Stimulated activated naive B cell treated with anti-CD40 and anti-IgM and Interleukin-4, amounts not matched to agents 10 μg/mL and 1 μg/mL and 100 μg/mL, for 72 hours (primary cell): ENCODE measurements at regions not wholly inside any gene's neighbourhood (a gene's known extent, or its start where the extent isn't known, plus 50 kb on each side); places are given as distances from the start of the nearest gene placed in this dataset.

ENCODE experiments used
- ATAC-seq, 2 donors: fragments of 150-1000 bp; cut with Tn5 transposase; replicated peaks; 2 replicates each; pipeline ENCODE4 v1.10.0; 2021; ENCODE audit warnings: moderate library complexity in 1 of 2
- DNase-seq: peaks from one replicate; pipeline ENCODE4 v3.0.0; 2021
- H3K27ac Mint-ChIP-seq: one replicate; pipeline ENCODE4 v1.8.0; 2022; ENCODE audit warnings: mild to moderate bottlenecking, mixed read lengths
- H3K27me3 Mint-ChIP-seq, 2 donors: one replicate each; pipeline ENCODE4 v1.8.0; 2022; ENCODE audit warnings: mixed read lengths in 2 of 2
- H3K36me3 Mint-ChIP-seq, 2 donors: one replicate each; pipeline ENCODE4 v1.8.0; 2022; ENCODE audit warnings: mixed read lengths in 2 of 2, mild to moderate bottlenecking in 1 of 2
- H3K4me1 Mint-ChIP-seq, 2 donors: one replicate each; pipeline ENCODE4 v1.8.0; 2022; ENCODE audit warnings: mixed read lengths in 2 of 2, mild to moderate bottlenecking in 1 of 2
- H3K4me3 Mint-ChIP-seq, 2 donors: one replicate each; pipeline ENCODE4 v1.8.0; 2022; ENCODE audit warnings: mild to moderate bottlenecking in 2 of 2, mixed read lengths in 2 of 2, moderate library complexity in 1 of 2
- H3K9me3 Mint-ChIP-seq, 2 donors: one replicate each; pipeline ENCODE4 v1.8.0; 2022; ENCODE audit warnings: mixed read lengths in 2 of 2, mild to moderate bottlenecking in 1 of 2

DNA sequence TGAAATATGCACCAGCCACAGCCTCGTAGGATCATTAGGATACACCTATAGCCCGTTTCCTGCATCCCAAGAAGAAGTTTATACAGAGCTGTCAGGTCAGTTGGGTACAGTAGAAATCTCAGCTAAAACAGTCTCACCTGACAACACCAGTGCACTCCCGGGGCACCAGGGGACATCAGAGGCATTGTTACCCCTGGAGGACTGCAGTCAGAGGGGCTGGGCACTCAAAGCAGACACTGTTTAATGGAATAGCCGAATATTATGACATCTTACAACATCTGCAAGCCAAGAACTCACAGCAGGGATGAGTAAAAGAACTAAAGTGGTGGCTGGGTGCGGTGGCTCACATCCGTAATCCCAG is 93.0 kb upstream of the ID2 start:
- Mint-ChIP-seq H3K4me3 (no peak overlapping the region), H3K27me3 (peaks cover 29 to 38% of the 10 kb centered on the region in 2 donors), H3K36me3 (peaks cover 1 to 3% of the 10 kb centered on the region in 2 donors), H3K27ac (no peak overlapping the region), H3K4me1 (peaks cover 31 to 39% of the 10 kb centered on the region in 2 donors), H3K9me3 (no peaks in the 10 kb centered on the region)
- ATAC-seq = no peak
- DNase-seq = no peak

DNA sequence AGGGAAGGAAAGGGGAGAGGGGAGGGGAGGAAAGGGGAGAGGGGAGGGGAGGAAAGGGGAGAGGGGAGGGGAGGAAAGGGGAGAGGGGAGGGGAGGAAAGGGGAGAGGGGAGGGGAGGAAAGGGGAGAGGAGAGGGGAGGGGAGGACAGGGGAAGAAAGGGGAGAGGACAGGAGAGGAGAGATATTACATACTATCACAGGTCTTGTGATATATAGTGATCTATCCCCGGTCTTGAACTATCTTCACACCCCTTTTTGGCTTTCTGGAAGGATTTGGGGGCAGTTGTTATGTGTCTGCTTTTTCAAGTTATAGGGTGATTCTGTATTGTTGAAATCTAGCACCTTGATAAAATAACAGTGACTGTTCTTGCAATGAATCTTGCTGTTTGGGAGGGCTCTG is 92.1 kb upstream of the ID2 start:
- H3K9me3 Mint-ChIP-seq = no peaks in the 10 kb centered on the region
- DNase-seq (no peak), ATAC-seq (no peak)
- H3K36me3 Mint-ChIP-seq = peaks cover 3 to 4% of the 10 kb centered on the region in 2 donors
- H3K4me1 Mint-ChIP-seq = peaks cover 24 to 31% of the 10 kb centered on the region in 2 donors
- H3K27me3 Mint-ChIP-seq = peaks cover 33 to 43% of the 10 kb centered on the region in 2 donors
- H3K27ac Mint-ChIP-seq = peak overlapping the region; percentile 9
- H3K4me3 Mint-ChIP-seq = no peak overlapping the region

DNA sequence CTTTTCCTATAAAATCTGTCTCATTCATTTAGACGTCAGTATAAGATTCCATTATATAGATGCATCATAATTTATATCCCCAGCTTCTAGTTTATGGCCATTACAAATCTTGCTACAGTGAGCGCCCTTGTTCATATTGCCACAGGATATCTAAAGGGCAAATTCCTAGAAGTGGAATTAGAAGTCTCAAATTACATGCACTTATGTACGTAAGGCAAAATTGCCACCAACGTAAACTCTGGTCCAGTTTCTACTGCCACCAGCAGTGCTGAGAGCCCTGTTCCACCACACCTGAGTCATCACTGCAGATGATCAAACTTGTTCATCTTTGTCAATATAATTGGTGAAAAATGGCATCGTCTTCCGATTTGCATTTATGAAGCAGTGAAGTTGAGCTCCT is 90.9 kb upstream of the ID2 start:
- Mint-ChIP-seq H3K4me3 (no peak overlapping the region), H3K9me3 (no peaks in the 10 kb centered on the region), H3K27ac (no peak overlapping the region), H3K4me1 (peaks cover 20 to 31% of the 10 kb centered on the region in 2 donors), H3K36me3 (peaks cover 3 to 6% of the 10 kb centered on the region in 2 donors), H3K27me3 (peaks cover 41 to 55% of the 10 kb centered on the region in 2 donors)
- ATAC-seq = no peak
- DNase-seq = no peak

DNA sequence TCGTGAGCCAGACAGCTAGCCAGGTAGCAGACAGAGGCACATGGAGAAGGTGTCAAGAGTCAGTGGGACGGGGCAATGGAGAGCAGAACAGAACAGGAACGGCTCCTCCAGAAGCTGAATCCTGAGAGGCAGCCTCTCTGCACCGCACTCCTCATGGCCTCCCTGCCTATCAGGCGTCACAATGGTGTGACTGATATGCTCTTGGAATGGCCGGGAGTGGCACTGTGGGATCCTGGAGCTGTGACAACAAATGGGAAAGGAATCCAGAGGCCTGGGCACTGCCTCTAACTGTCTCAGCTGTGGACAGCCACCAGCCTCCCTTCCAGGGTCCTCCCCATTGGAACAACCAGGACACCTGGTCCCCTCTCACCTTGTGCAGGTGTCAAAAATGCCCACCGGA is 89.1 kb upstream of the ID2 start:
- DNase-seq (no peak), ATAC-seq (no peak)
- Mint-ChIP-seq H3K36me3 (peaks cover 3% of the 10 kb centered on the region in 2 donors), H3K4me3 (no peak overlapping the region), H3K27me3 (peaks cover 49 to 62% of the 10 kb centered on the region in 2 donors), H3K9me3 (no peaks in the 10 kb centered on the region), H3K27ac (peak overlapping the region; percentile 84), H3K4me1 (peaks cover 12 to 16% of the 10 kb centered on the region in 2 donors)

DNA sequence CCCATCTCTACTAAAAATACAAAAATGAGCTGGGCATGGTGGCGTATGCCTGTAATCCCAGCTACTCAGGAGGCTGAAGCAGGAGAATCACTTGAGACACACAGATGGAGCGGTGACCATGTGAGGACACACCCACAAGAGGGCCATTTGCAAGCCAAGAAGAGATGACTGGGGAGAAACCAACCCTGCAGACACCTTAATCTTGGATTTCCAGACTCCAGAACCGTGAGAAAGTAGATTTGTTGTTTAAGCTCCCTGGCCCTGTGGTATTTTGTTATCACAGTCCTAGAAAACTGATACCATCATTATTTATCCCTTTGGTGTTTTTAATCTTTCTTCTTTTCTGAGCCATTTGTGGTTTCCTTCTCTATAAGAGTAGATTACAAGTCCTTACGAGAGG is 88.6 kb upstream of the ID2 start:
- no peak for ATAC-seq
- no peaks in the 10 kb centered on the region for H3K9me3 Mint-ChIP-seq
- H3K4me3 Mint-ChIP-seq = no peak overlapping the region
- H3K4me1 Mint-ChIP-seq = peaks cover 10 to 11% of the 10 kb centered on the region in 2 donors
- H3K27me3 Mint-ChIP-seq = peaks cover 45 to 57% of the 10 kb centered on the region in 2 donors
- DNase-seq = no peak
- peaks cover 3% of the 10 kb centered on the region in 2 donors for H3K36me3 Mint-ChIP-seq
- H3K27ac Mint-ChIP-seq = no peak overlapping the region

DNA sequence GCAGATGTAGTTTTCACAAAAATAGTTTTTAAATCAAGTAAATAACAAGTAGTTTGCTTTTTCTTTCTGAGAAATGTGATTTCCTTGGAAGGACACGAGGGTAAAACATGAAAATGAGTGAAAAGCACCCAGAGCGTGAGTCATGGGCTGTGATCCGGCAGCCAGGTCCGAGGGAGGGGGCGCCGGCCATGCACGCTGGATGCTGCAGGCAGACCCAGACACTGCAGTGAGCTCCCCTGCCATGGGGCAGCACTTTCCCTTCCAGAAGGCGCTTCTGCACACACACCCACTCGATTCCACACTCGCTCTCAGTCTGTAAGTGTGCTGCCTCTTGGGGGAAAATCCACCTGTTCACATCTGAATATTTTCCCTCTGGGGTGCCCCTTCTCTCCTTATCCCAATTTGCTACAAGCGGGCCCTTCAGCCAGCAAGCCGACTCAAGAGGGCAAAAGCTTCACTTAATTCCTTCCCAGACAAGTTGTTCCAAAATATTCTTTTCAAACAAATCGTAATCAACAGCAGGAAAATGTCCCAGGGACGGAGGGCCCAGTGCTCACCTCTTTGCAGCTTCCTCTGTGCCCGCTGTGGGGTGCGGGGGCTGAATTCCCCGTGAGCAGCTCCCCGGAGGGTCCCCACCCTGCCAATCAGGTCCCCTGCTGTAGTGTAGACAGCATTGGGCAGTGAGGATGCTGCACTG is 87.0 kb upstream of the ID2 start:
- no peak for DNase-seq
- no peak overlapping the region for H3K4me3 Mint-ChIP-seq
- ATAC-seq = peak; percentile 43 to 60
- H3K9me3 Mint-ChIP-seq = no peaks in the 10 kb centered on the region
- peaks cover 3% of the 10 kb centered on the region in 2 donors for H3K36me3 Mint-ChIP-seq
- peaks cover 8 to 16% of the 10 kb centered on the region in 2 donors for H3K4me1 Mint-ChIP-seq
- H3K27me3 Mint-ChIP-seq = peaks cover 37 to 49% of the 10 kb centered on the region in 2 donors
- H3K27ac Mint-ChIP-seq = no peak overlapping the region

GRCh38 chr2:8595428-8595805 is 86.4 kb upstream of the ID2 start:
- Mint-ChIP-seq H3K9me3 (no peaks in the 10 kb centered on the region), H3K4me1 (peaks cover 8 to 16% of the 10 kb centered on the region in 2 donors), H3K4me3 (no peak overlapping the region), H3K36me3 (peaks cover 3% of the 10 kb centered on the region in 2 donors), H3K27ac (peak overlapping the region; percentile 56), H3K27me3 (peaks cover 37 to 49% of the 10 kb centered on the region in 2 donors)
- no peak for DNase-seq
- ATAC-seq = no peak

DNA sequence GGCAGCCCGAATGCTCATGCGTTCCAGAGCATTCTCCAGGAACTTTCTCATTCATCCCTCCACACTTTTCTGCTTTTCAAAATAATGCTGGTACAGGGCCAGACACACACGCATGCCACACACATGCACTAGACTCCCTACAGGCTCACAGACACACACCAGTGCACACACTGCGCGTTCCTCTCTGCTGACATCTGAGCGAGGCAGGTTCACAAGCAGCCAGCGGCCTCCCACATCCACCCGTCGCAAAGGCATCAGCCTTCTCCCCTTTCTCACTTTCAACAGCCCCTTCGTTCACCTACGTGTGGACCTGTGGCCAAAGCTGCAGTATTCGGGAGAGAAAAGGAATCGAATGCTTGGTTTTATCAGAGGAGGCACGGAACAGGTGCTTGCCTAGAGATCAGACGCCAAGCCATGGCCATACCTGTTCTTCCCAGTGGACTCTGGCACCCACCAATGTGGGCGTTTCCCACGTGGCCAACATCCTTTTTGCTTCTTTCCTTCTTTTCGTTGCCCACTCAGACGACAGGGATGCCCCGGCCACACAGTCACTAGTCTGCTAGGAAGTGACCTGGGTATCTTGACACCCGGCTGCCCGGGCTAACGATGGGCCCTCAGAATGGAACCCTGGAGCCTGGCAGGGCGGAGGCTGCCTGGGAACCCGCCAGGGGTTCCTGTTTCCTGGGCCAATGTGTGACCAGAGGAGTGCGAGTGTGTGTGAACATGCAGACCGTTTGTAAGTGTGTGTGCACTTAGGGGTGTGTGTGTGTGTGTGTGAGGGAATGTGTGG is 85.8 kb upstream of the ID2 start:
- no peak overlapping the region for H3K4me3 Mint-ChIP-seq
- H3K4me1 Mint-ChIP-seq = peaks cover 8 to 16% of the 10 kb centered on the region in 2 donors
- H3K36me3 Mint-ChIP-seq = peaks cover 3% of the 10 kb centered on the region in 2 donors
- H3K27me3 Mint-ChIP-seq = peaks cover 36 to 48% of the 10 kb centered on the region in 2 donors
- DNase-seq = no peak
- H3K27ac Mint-ChIP-seq = no peak overlapping the region
- no peaks in the 10 kb centered on the region for H3K9me3 Mint-ChIP-seq
- no peak for ATAC-seq

- Mint-ChIP-seq H3K27me3 (peaks cover 31 to 37% of the 10 kb centered on the region in 2 donors), H3K4me3 (no peak overlapping the region), H3K36me3 (peaks cover 3% of the 10 kb centered on the region in 2 donors), H3K9me3 (no peaks in the 10 kb centered on the region), H3K4me1 (peaks cover 7 to 16% of the 10 kb centered on the region in 2 donors), H3K27ac (no peak overlapping the region)
- DNase-seq (no peak), ATAC-seq (no peak)
These were observed 84.8 kb upstream of the ID2 start for GRCh38 chr2:8597094-8597493.

DNA sequence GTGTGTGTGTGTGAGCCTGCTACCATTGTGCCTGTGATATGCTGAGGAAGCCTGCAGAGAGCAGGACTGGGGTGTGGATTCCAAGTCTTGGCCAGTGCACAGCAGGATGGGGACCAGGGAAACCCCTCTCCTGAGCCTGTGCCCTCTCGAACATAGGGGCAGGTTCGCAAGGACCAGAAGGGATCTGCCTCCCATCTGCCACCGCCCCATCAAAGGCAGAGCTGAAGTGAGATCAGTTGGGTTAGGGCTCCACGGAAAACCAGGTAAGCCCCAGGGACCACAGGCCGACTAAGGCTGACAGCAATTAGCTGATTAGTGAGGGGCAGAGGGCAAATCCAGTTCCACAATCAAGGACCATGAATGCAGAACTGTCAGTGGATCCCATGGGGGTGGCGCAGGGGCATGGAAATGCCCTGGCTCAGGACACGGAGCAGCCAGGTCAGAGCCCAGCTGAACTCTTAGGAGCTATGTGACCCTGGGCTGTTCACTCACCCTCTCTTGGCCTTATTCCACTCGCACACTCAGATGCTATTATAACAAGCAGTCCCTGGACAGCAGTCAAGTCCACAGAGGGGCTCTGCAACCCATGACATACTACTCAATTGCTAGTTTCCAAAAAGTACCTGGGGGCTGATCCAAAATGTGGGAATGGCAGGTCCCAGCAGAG is 84.2 kb upstream of the ID2 start:
- H3K4me1 Mint-ChIP-seq = peaks cover 9 to 20% of the 10 kb centered on the region in 2 donors
- DNase-seq = no peak
- H3K4me3 Mint-ChIP-seq = no peak overlapping the region
- no peaks in the 10 kb centered on the region for H3K9me3 Mint-ChIP-seq
- no peak overlapping the region for H3K27ac Mint-ChIP-seq
- ATAC-seq = no peak
- H3K36me3 Mint-ChIP-seq = peaks cover 3% of the 10 kb centered on the region in 2 donors
- peaks cover 27 to 36% of the 10 kb centered on the region in 2 donors for H3K27me3 Mint-ChIP-seq

- H3K36me3 Mint-ChIP-seq = peaks cover 3 to 6% of the 10 kb centered on the region in 2 donors
- H3K9me3 Mint-ChIP-seq = no peaks in the 10 kb centered on the region
- DNase-seq (no peak), ATAC-seq (no peak)
- H3K27ac Mint-ChIP-seq = no peak overlapping the region
- H3K27me3 Mint-ChIP-seq = peaks cover 27 to 32% of the 10 kb centered on the region in 2 donors
- no peak overlapping the region for H3K4me3 Mint-ChIP-seq
- peaks cover 15 to 28% of the 10 kb centered on the region in 2 donors for H3K4me1 Mint-ChIP-seq
These were observed 83.3 kb upstream of the ID2 start for GRCh38 chr2:8598295-8599165.

- Mint-ChIP-seq H3K9me3 (no peaks in the 10 kb centered on the region), H3K4me1 (peaks cover 15 to 28% of the 10 kb centered on the region in 2 donors), H3K27me3 (peaks cover 20 to 25% of the 10 kb centered on the region in 2 donors), H3K27ac (no peak overlapping the region), H3K4me3 (no peak overlapping the region), H3K36me3 (peaks cover 2 to 3% of the 10 kb centered on the region in 2 donors)
- DNase-seq (no peak), ATAC-seq (no peak)
These were observed 82.2 kb upstream of the ID2 start for GRCh38 chr2:8599421-8600242.

- peaks cover 13 to 20% of the 10 kb centered on the region in 2 donors for H3K4me1 Mint-ChIP-seq
- ATAC-seq = no peak
- DNase-seq = no peak
- H3K36me3 Mint-ChIP-seq = peaks cover 0 to 3% of the 10 kb centered on the region in 2 donors
- no peak overlapping the region for H3K27ac Mint-ChIP-seq
- no peak overlapping the region for H3K4me3 Mint-ChIP-seq
- H3K27me3 Mint-ChIP-seq = peaks cover 13 to 17% of the 10 kb centered on the region in 2 donors
- H3K9me3 Mint-ChIP-seq = no peaks in the 10 kb centered on the region
These were observed 81.4 kb upstream of the ID2 start for GRCh38 chr2:8600456-8600855.
